ENCODE measurements at regions not wholly inside any gene's neighbourhood (a gene's known extent, or its start where the extent isn't known, plus 50 kb on each side); places are given as distances from the start of the nearest gene placed in this dataset.
"Not testable (repeated sequence)": the region's sequence is repeated elsewhere in the genome, so short reads cannot be mapped to it uniquely, and the experiment has no call there.

DNA sequence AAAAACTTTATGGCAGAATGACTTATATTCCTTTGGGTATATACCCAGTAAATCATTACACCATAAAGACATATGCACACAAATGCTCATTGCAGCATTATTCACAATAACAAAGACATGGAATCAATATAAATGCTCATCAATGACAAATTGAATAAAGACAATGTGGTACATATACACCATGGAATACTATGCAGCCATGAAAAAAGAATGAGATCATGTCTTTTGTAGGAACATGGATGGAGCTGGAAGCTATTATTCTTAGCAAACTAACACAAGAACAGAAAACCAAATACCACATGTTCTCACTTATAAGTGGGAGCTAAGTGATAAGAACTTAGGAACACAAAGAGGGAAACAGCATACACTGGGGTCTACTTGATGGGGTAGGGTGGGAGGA lies 321.7 kb downstream of the ZNF674 start:
- not testable (repeated sequence) for TF ChIP-seq EZH2 (IDR thresholded peaks at IDR 0.05; ENCODE audit: borderline replicate concordance, low read length)
- TF ChIP-seq, protein P1, sequence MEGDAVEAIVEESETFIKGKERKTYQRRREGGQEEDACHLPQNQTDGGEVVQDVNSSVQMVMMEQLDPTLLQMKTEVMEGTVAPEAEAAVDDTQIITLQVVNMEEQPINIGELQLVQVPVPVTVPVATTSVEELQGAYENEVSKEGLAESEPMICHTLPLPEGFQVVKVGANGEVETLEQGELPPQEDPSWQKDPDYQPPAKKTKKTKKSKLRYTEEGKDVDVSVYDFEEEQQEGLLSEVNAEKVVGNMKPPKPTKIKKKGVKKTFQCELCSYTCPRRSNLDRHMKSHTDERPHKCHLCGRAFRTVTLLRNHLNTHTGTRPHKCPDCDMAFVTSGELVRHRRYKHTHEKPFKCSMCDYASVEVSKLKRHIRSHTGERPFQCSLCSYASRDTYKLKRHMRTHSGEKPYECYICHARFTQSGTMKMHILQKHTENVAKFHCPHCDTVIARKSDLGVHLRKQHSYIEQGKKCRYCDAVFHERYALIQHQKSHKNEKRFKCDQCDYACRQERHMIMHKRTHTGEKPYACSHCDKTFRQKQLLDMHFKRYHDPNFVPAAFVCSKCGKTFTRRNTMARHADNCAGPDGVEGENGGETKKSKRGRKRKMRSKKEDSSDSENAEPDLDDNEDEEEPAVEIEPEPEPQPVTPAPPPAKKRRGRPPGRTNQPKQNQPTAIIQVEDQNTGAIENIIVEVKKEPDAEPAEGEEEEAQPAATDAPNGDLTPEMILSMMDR (IDR thresholded peaks at IDR 0.05; ENCODE audit: low read length), result not testable (repeated sequence)

Data from OCI-LY1 (cell line).